GM12875 (cell line): ENCODE measurements at regions not wholly inside any gene's neighbourhood (a gene's known extent, or its start where the extent isn't known, plus 50 kb on each side); places are given as distances from the start of the nearest gene placed in this dataset.

Source experiments
- H3K4me3 ChIP-seq: one replicate; pipeline ENCODE4 v1.5.1; 2011; ENCODE audit warnings: low read depth, low read length, control low read depth
- TF ChIP-seq, protein P1 (sequence below): IDR thresholded peaks from 2 replicates; pipeline ENCODE4 v1.5.1; 2011; ENCODE audit warnings: low read depth, mild to moderate bottlenecking, control low read depth, inconsistent platforms, low read length, moderate library complexity, borderline replicate concordance; ENCODE audit not compliant: insufficient read depth

DNA sequence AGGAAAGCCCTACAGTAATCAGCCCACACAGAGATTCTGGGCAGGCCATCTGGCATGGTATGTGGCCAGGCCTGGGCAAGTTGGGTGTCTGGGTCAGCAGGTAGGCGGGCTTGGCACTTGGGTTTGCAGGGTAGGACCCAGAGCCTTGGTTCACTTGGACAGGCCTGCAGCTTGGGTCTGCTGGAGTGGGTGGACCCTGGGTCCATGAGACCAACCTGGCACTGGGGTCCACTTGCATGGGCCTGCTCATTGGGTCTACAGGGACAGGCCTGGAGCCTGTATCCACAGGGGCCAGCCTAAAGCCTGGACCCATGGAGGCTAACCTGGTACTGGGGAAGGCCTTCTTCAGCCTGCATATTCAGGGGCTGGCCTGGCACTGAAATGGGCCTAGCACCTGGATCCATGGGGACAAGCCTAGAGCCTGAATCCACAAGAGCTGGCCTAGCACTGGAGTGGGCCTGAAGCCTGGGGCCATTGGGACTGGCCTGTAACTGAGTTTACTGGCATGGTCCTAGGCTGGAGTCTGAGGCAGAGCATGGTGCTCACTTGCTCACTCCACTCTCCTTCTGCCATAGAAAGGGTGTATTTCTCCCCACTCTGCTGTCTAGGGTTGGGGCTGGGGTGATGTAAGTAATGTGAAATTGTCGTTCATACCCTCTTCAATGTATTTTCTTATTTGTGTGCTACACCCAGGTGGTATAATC, 315.0 kb downstream of the AHR start:
- no peak overlapping the region for H3K4me3 ChIP-seq
- TF ChIP-seq, protein P1, sequence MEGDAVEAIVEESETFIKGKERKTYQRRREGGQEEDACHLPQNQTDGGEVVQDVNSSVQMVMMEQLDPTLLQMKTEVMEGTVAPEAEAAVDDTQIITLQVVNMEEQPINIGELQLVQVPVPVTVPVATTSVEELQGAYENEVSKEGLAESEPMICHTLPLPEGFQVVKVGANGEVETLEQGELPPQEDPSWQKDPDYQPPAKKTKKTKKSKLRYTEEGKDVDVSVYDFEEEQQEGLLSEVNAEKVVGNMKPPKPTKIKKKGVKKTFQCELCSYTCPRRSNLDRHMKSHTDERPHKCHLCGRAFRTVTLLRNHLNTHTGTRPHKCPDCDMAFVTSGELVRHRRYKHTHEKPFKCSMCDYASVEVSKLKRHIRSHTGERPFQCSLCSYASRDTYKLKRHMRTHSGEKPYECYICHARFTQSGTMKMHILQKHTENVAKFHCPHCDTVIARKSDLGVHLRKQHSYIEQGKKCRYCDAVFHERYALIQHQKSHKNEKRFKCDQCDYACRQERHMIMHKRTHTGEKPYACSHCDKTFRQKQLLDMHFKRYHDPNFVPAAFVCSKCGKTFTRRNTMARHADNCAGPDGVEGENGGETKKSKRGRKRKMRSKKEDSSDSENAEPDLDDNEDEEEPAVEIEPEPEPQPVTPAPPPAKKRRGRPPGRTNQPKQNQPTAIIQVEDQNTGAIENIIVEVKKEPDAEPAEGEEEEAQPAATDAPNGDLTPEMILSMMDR: no peak

DNA sequence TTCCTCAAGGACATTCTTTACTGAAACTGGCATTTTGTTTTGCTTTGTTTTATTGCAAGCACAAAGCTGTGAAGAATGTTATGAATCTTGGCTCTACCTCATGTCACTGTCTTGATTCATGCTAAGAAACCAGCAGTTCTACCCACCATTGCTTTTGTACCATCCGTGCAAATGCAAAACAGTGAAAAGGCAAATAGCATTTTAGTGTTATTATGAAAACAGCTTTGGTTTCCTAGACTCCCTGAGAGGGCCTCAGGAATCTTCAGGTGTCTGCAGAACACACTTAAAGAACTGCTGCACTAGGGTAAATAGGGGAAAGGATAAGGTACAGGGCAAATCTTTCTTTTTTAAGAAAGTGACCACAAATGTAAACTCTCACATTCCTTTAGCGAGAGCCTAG, 318.9 kb downstream of the AHR start:
- no peak overlapping the region for H3K4me3 ChIP-seq
- TF ChIP-seq, protein P1: no peak

DNA sequence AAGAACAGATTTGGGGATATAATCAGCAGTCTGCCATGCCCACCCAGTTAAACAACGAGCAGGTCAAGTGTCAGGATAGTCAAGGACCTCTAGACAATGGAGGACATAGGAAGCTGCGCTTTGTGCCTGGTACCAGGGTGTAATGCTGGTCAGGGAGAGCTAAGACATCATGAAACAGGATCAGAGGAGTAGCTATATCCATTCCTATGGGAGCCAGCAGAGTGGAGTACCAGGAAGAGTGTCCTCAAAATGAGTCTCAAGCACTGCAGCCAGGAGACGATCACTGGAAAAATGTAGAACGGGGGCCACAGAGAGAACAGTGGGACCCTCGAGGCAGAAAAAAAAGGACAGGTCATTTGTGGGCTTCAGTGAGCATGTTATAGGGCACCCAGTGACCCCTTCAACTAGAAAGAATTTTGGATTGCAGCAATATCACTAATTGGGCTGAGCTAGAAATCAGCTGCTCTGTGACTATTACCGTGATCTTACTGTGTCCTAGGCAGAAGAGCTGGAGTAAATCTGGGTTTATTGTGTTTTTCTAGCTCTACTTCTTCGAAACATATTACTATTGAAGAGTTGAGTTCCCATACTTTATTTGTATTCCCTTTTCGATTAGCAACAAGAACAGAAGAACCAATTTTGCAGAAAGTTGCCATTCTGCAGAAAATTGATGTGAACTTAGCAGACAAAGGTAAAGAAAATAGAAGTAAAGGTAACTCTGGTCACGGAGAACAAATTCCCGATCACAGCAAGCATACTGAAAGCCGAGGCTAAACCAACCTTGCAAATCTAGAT, 319.6 kb downstream of the AHR start:
- TF ChIP-seq, protein P1: no peak
- H3K4me3 ChIP-seq: no peak overlapping the region

DNA sequence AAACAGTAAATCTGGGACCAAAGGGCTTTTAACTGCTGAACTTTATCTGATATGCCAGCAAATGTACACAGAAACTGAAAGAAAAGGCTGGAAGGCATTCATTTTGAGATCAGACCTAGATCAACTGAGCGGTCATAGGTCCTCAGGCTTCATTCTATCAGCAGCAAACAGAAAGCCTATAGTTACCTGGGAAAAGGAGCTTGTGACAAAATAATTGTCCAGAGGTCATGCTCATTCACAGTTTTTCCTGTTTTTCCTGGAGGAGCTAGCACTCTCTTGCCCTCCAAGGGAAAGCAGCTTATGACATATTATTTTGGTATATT, 320.2 kb downstream of the AHR start:
- TF ChIP-seq, protein P1: no peak
- no peak overlapping the region for H3K4me3 ChIP-seq

DNA sequence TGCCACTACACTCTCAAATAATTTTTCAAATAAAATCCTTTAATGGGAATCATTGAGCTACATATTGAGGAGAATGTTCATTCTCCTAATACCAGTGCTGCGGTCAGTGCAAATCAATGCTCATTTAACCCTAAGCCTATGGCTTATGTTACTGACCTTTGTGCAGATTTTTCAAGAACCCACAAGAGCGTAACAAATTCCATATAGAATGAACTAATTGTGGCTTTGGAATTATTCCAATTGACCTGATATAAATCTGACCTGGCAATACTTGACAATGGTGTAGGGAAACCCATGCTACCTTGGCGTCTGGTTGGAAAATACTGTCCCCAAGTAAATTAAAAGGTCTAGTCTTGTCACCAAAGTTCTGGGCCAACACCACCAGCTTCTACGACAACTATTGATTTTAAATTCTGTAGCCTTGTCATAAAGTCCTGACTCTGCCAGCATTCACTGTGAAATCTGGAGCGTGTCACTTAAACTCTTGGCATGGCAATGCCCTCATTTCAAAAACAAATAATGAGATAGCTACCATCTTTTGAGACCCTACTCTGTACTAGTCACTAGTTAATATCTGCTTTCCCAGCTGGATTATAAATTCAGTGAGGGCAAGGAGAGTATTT, 320.9 kb downstream of the AHR start:
- TF ChIP-seq, protein P1: no peak

DNA sequence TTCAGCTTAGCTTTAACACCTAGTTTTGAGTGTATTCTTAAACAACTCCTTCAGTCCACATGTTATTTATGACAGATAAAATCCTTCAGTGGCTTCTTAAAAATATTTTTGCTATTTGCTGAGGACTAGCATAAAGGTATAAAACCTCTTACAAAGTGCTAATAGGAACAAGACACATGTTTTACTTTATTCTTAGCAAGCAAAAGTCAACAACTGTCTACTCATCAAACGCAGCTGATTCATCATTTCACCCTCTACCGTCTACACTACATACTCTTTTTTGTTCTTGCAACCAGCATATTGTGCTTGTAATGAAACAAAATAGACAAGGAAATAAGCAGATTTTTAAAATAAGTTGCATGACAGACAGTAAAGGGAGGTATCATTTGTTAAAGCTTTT, 319.7 kb downstream of the SNX13 start:
- TF ChIP-seq, protein P1: no peak
- no peak overlapping the region for H3K4me3 ChIP-seq

More for the DNA sequence above, 320.9 kb downstream of the AHR start:
- no peak overlapping the region for H3K4me3 ChIP-seq

DNA sequence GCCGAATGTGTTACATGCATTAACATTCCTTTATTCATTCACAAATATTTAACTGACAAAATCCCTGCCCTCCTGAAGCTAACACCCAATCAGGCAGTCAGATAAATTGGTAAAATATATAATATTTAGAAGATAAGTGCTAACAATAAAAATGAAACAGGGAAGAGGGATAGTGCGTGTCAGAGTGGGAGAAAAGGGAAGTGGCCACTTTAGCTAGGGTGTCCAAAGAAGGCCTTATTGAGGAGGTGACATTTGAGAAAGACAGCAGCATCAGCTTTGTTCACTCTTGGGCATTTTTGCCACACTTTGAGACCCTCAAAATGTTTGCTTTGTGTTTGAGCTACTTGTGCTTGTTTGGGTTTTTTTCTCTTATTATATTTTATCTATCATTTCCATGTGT, 317.8 kb downstream of the SNX13 start:
- no peak overlapping the region for H3K4me3 ChIP-seq
- TF ChIP-seq, protein P1: no peak
